ENCODE measurements at regions not wholly inside any gene's neighbourhood (a gene's known extent, or its start where the extent isn't known, plus 50 kb on each side); places are given as distances from the start of the nearest gene placed in this dataset.

DNA sequence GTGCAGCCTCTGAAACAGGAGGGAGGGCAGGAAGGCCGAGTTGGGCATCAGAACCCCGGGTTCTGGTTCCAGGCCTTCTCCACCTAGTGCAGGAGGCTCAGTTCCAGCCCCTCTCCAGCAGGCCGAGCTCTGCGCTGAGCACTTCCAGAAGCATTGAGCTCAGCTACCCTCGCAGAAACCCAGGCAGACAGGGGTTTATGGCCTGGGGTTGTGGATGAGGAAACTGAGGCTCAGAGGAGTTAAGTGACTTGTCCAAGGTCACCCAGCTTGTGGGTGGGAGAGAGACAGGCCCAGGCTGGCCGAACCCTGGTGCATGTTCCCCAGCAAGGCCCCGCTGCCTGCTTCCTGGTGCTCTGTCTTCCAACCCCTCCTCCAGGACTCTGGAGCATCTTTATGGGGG, 348.9 kb downstream of the PTPRU start:
- no peak overlapping the region for H3K4me3 ChIP-seq (ENCODE audit: insufficient read depth, low read depth, low read length, poor library complexity, severe bottlenecking)
- no peaks in the 10 kb centered on the region for H3K4me1 ChIP-seq (ENCODE audit: control insufficient read depth, insufficient read depth, low read length, poor library complexity, severe bottlenecking)
- H3K27me3 ChIP-seq (replicated peaks; ENCODE audit: control insufficient read depth, insufficient read depth, low read length, poor library complexity, severe bottlenecking): no peaks in the 10 kb centered on the region
- no peak overlapping the region for H3K27ac ChIP-seq (ENCODE audit: insufficient read depth, low read length, poor library complexity, severe bottlenecking)
- no peak for DNase-seq
- no peaks in the 10 kb centered on the region for H3K36me3 ChIP-seq (ENCODE audit: control insufficient read depth, insufficient read depth, low read length)
- no peaks in the 10 kb centered on the region for H3K9me3 ChIP-seq (ENCODE audit: control insufficient read depth, low read length)

GRCh38 chr1:29584776-29585175, 348.5 kb downstream of the PTPRU start:
- H3K27me3 ChIP-seq (replicated peaks; ENCODE audit: control insufficient read depth, insufficient read depth, low read length, poor library complexity, severe bottlenecking): no peaks in the 10 kb centered on the region
- no peaks in the 10 kb centered on the region for H3K36me3 ChIP-seq (ENCODE audit: control insufficient read depth, insufficient read depth, low read length)
- DNase-seq: no peak
- H3K4me1 ChIP-seq (ENCODE audit: control insufficient read depth, insufficient read depth, low read length, poor library complexity, severe bottlenecking): no peaks in the 10 kb centered on the region
- no peak overlapping the region for H3K27ac ChIP-seq (ENCODE audit: insufficient read depth, low read length, poor library complexity, severe bottlenecking)
- H3K4me3 ChIP-seq (ENCODE audit: insufficient read depth, low read depth, low read length, poor library complexity, severe bottlenecking): no peak overlapping the region
- no peaks in the 10 kb centered on the region for H3K9me3 ChIP-seq (ENCODE audit: control insufficient read depth, low read length)

DNA sequence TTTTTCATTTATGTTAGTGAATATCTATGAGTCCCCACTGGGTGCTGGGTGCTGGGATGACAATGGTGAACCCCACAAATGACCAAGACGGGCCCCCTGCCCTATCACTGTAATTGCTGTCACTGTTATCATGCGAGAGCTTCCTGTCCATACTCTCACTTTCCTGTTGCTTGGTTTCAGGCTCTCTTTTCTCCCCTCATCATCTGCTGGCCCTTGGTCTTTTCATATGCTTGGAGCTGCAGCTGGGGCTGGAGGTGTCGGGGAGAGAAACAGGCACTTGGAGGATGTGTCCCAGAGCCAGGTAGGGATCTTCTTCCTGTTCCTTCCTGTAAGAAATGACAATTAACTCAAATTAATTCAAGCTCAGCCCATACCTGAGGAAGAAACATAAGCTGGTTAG, 348.0 kb downstream of the PTPRU start:
- no peak overlapping the region for H3K27ac ChIP-seq (ENCODE audit: insufficient read depth, low read length, poor library complexity, severe bottlenecking)
- no peaks in the 10 kb centered on the region for H3K36me3 ChIP-seq (ENCODE audit: control insufficient read depth, insufficient read depth, low read length)
- no peak for DNase-seq
- no peaks in the 10 kb centered on the region for H3K9me3 ChIP-seq (ENCODE audit: control insufficient read depth, low read length)
- H3K4me3 ChIP-seq (ENCODE audit: insufficient read depth, low read depth, low read length, poor library complexity, severe bottlenecking): no peak overlapping the region
- H3K4me1 ChIP-seq (ENCODE audit: control insufficient read depth, insufficient read depth, low read length, poor library complexity, severe bottlenecking): no peaks in the 10 kb centered on the region
- no peaks in the 10 kb centered on the region for H3K27me3 ChIP-seq (replicated peaks; ENCODE audit: control insufficient read depth, insufficient read depth, low read length, poor library complexity, severe bottlenecking)

- Histone ChIP-seq H3K4me1 (ENCODE audit: control insufficient read depth, insufficient read depth, low read length, poor library complexity, severe bottlenecking) (no peaks in the 10 kb centered on the region), H3K27ac (ENCODE audit: insufficient read depth, low read length, poor library complexity, severe bottlenecking) (no peak overlapping the region), H3K36me3 (ENCODE audit: control insufficient read depth, insufficient read depth, low read length) (no peaks in the 10 kb centered on the region), H3K4me3 (ENCODE audit: insufficient read depth, low read depth, low read length, poor library complexity, severe bottlenecking) (no peak overlapping the region), H3K9me3 (ENCODE audit: control insufficient read depth, low read length) (no peaks in the 10 kb centered on the region), H3K27me3 (replicated peaks; ENCODE audit: control insufficient read depth, insufficient read depth, low read length, poor library complexity, severe bottlenecking) (no peaks in the 10 kb centered on the region)
- no peak for DNase-seq
Observed at GRCh38 chr1:29583727-29584126, 347.4 kb downstream of the PTPRU start.

GRCh38 chr1:29581256-29581655, 344.9 kb downstream of the PTPRU start:
- Histone ChIP-seq H3K27me3 (replicated peaks; ENCODE audit: control insufficient read depth, insufficient read depth, low read length, poor library complexity, severe bottlenecking) (no peaks in the 10 kb centered on the region), H3K9me3 (ENCODE audit: control insufficient read depth, low read length) (no peaks in the 10 kb centered on the region), H3K4me3 (ENCODE audit: insufficient read depth, low read depth, low read length, poor library complexity, severe bottlenecking) (no peak overlapping the region), H3K36me3 (ENCODE audit: control insufficient read depth, insufficient read depth, low read length) (no peaks in the 10 kb centered on the region), H3K4me1 (ENCODE audit: control insufficient read depth, insufficient read depth, low read length, poor library complexity, severe bottlenecking) (no peaks in the 10 kb centered on the region), H3K27ac (ENCODE audit: insufficient read depth, low read length, poor library complexity, severe bottlenecking) (no peak overlapping the region)
- no peak for DNase-seq

GRCh38 chr1:29579821-29580425, 343.6 kb downstream of the PTPRU start:
- no peaks in the 10 kb centered on the region for H3K36me3 ChIP-seq (ENCODE audit: control insufficient read depth, insufficient read depth, low read length)
- no peak overlapping the region for H3K27ac ChIP-seq (ENCODE audit: insufficient read depth, low read length, poor library complexity, severe bottlenecking)
- H3K4me3 ChIP-seq (ENCODE audit: insufficient read depth, low read depth, low read length, poor library complexity, severe bottlenecking): no peak overlapping the region
- H3K4me1 ChIP-seq (ENCODE audit: control insufficient read depth, insufficient read depth, low read length, poor library complexity, severe bottlenecking): no peaks in the 10 kb centered on the region
- H3K9me3 ChIP-seq (ENCODE audit: control insufficient read depth, low read length): no peaks in the 10 kb centered on the region
- no peak for DNase-seq
- H3K27me3 ChIP-seq (replicated peaks; ENCODE audit: control insufficient read depth, insufficient read depth, low read length, poor library complexity, severe bottlenecking): no peaks in the 10 kb centered on the region

- no peak overlapping the region for H3K27ac ChIP-seq (ENCODE audit: insufficient read depth, low read length, poor library complexity, severe bottlenecking)
- no peaks in the 10 kb centered on the region for H3K9me3 ChIP-seq (ENCODE audit: control insufficient read depth, low read length)
- H3K27me3 ChIP-seq (replicated peaks; ENCODE audit: control insufficient read depth, insufficient read depth, low read length, poor library complexity, severe bottlenecking): no peaks in the 10 kb centered on the region
- no peak for DNase-seq
- no peaks in the 10 kb centered on the region for H3K4me1 ChIP-seq (ENCODE audit: control insufficient read depth, insufficient read depth, low read length, poor library complexity, severe bottlenecking)
- no peak overlapping the region for H3K4me3 ChIP-seq (ENCODE audit: insufficient read depth, low read depth, low read length, poor library complexity, severe bottlenecking)
- no peaks in the 10 kb centered on the region for H3K36me3 ChIP-seq (ENCODE audit: control insufficient read depth, insufficient read depth, low read length)
Observed at GRCh38 chr1:29577512-29577911, 341.2 kb downstream of the PTPRU start.

- H3K36me3 ChIP-seq (ENCODE audit: control insufficient read depth, insufficient read depth, low read length): no peaks in the 10 kb centered on the region
- no peaks in the 10 kb centered on the region for H3K9me3 ChIP-seq (ENCODE audit: control insufficient read depth, low read length)
- H3K4me3 ChIP-seq (ENCODE audit: insufficient read depth, low read depth, low read length, poor library complexity, severe bottlenecking): no peak overlapping the region
- no peak overlapping the region for H3K27ac ChIP-seq (ENCODE audit: insufficient read depth, low read length, poor library complexity, severe bottlenecking)
- no peaks in the 10 kb centered on the region for H3K27me3 ChIP-seq (replicated peaks; ENCODE audit: control insufficient read depth, insufficient read depth, low read length, poor library complexity, severe bottlenecking)
- no peak for DNase-seq
- H3K4me1 ChIP-seq (ENCODE audit: control insufficient read depth, insufficient read depth, low read length, poor library complexity, severe bottlenecking): no peaks in the 10 kb centered on the region
Observed at GRCh38 chr1:29576510-29576909, 340.2 kb downstream of the PTPRU start.

DNA sequence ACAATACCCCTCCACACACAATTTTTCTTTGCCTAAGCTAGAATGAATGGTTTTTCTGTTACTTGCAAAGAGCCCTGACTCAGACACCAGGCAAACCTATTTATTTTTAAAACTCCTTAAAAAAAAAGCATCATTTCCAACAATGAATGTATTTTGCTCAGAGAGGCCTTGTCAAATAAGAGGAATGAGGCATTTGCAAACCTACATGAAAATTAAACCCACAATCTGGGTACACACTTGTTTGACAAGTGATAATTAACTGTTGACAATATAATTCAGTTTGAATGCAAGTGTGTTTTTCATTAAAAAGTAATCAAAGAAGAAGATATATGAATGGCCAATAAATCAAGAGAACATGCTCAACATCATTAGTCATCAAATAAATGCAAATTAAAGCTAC, 339.5 kb downstream of the PTPRU start:
- Histone ChIP-seq H3K4me3 (ENCODE audit: insufficient read depth, low read depth, low read length, poor library complexity, severe bottlenecking) (no peak overlapping the region), H3K27ac (ENCODE audit: insufficient read depth, low read length, poor library complexity, severe bottlenecking) (no peak overlapping the region), H3K9me3 (ENCODE audit: control insufficient read depth, low read length) (no peaks in the 10 kb centered on the region), H3K27me3 (replicated peaks; ENCODE audit: control insufficient read depth, insufficient read depth, low read length, poor library complexity, severe bottlenecking) (no peaks in the 10 kb centered on the region), H3K36me3 (ENCODE audit: control insufficient read depth, insufficient read depth, low read length) (no peaks in the 10 kb centered on the region), H3K4me1 (ENCODE audit: control insufficient read depth, insufficient read depth, low read length, poor library complexity, severe bottlenecking) (no peaks in the 10 kb centered on the region)
- DNase-seq: no peak

GRCh38 chr1:29575277-29575676, 339.0 kb downstream of the PTPRU start:
- no peaks in the 10 kb centered on the region for H3K4me1 ChIP-seq (ENCODE audit: control insufficient read depth, insufficient read depth, low read length, poor library complexity, severe bottlenecking)
- no peak for DNase-seq

More at GRCh38 chr1:29575277-29575676, 339.0 kb downstream of the PTPRU start:
- Histone ChIP-seq H3K36me3 (ENCODE audit: control insufficient read depth, insufficient read depth, low read length) (no peaks in the 10 kb centered on the region), H3K27ac (ENCODE audit: insufficient read depth, low read length, poor library complexity, severe bottlenecking) (no peak overlapping the region), H3K27me3 (replicated peaks; ENCODE audit: control insufficient read depth, insufficient read depth, low read length, poor library complexity, severe bottlenecking) (no peaks in the 10 kb centered on the region), H3K9me3 (ENCODE audit: control insufficient read depth, low read length) (no peaks in the 10 kb centered on the region), H3K4me3 (ENCODE audit: insufficient read depth, low read depth, low read length, poor library complexity, severe bottlenecking) (no peak overlapping the region)
